Stimulated activated effector memory CD8-positive, alpha-beta T cell treated with anti-CD3 and anti-CD28 coated beads, Interleukin-12 subunit alpha, Interleukin-12 subunit beta, amount 100 ng/mL, for 72 hours (primary cell): ENCODE measurements at regions not wholly inside any gene's neighbourhood (a gene's known extent, or its start where the extent isn't known, plus 50 kb on each side); places are given as distances from the start of the nearest gene placed in this dataset.

Experiments used
- ATAC-seq: fragments of 150-1000 bp; cut with Tn5 transposase; 2 replicates; pipeline ENCODE4 v1.10.0; 2021
- DNase-seq, 2 donors: peaks; one replicate each; pipeline ENCODE4 v3.0.0; 2021 to 2022; ENCODE audit warnings: low spot score in 2 of 2
- H3K27ac Mint-ChIP-seq: one replicate; pipeline ENCODE4 v1.8.0; 2022; ENCODE audit warnings: mild to moderate bottlenecking, mixed read lengths
- H3K36me3 Mint-ChIP-seq: one replicate; pipeline ENCODE4 v1.8.0; 2022; ENCODE audit warnings: mild to moderate bottlenecking, mixed read lengths
- H3K4me1 Mint-ChIP-seq: one replicate; pipeline ENCODE4 v1.8.0; 2022; ENCODE audit warnings: mixed read lengths
- H3K4me3 Mint-ChIP-seq: one replicate; pipeline ENCODE4 v1.8.0; 2022; ENCODE audit warnings: mild to moderate bottlenecking, mixed read lengths
- H3K9me3 Mint-ChIP-seq: one replicate; pipeline ENCODE4 v1.8.0; 2022; ENCODE audit warnings: mixed read lengths

- H3K4me1 Mint-ChIP-seq = no peaks in the 10 kb centered on the region
- DNase-seq (no peak), ATAC-seq (no peak)
- H3K4me3 Mint-ChIP-seq = no peak overlapping the region
- no peaks in the 10 kb centered on the region for H3K36me3 Mint-ChIP-seq
- no peak overlapping the region for H3K27ac Mint-ChIP-seq
- H3K9me3 Mint-ChIP-seq = peaks cover 19% of the 10 kb centered on the region
These were observed 928.5 kb upstream of the ROBO1 start for GRCh38 chr3:80696280-80696679.

GRCh38 chr3:80688814-80689213, 921.0 kb upstream of the ROBO1 start:
- Mint-ChIP-seq H3K4me1 (no peaks in the 10 kb centered on the region), H3K4me3 (no peak overlapping the region), H3K9me3 (peaks cover 15% of the 10 kb centered on the region), H3K27ac (no peak overlapping the region), H3K36me3 (no peaks in the 10 kb centered on the region)
- ATAC-seq (no peak), DNase-seq (no peak)

DNA sequence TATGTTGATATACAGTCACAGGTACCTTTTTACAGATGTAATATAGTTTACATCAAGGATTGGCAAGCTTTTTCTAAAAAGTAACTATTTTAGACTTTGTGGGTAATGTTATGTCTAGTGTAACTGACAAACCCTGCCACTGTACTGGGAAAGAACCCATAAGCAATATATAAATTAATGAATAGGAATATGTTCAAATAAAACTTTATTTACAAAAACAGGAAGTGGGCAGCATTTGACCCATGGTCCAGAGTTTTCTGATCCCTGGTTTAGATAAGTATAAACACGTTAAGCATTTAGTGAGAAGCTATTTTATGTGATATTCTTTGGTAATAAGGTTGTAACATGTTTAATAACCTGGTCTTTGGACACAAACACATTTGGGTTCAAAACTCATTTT, 915.2 kb upstream of the ROBO1 start:
- no peak for DNase-seq
- no peaks in the 10 kb centered on the region for H3K36me3 Mint-ChIP-seq
- no peak for ATAC-seq
- no peak overlapping the region for H3K27ac Mint-ChIP-seq
- H3K4me1 Mint-ChIP-seq = no peaks in the 10 kb centered on the region
- H3K4me3 Mint-ChIP-seq = no peak overlapping the region
- peaks cover 17% of the 10 kb centered on the region for H3K9me3 Mint-ChIP-seq

DNA sequence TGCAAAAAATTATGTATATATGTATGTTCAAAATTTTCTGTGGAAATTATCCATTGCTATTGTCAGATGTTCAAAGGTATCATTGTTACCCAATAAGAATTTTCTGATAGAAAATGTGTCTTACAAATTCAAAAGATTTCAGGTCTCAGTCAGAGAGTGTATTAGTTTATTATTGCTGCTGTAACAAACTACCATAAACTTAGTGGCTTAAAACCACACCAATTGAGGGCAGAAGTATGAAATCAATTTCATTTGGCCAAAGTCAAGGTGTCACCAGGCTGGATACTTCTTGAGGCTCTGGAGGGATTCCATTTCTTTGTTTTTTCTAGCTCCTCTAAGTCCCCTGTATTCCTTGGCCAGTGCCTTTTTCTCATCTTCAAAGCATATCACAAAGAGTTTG, 914.4 kb upstream of the ROBO1 start:
- ATAC-seq (no peak), DNase-seq (no peak)
- H3K4me1 Mint-ChIP-seq = no peaks in the 10 kb centered on the region
- no peak overlapping the region for H3K4me3 Mint-ChIP-seq
- H3K9me3 Mint-ChIP-seq = peaks cover 17% of the 10 kb centered on the region
- no peaks in the 10 kb centered on the region for H3K36me3 Mint-ChIP-seq
- no peak overlapping the region for H3K27ac Mint-ChIP-seq

GRCh38 chr3:80677796-80678195, 910.0 kb upstream of the ROBO1 start:
- no peak overlapping the region for H3K27ac Mint-ChIP-seq
- no peak for ATAC-seq
- H3K36me3 Mint-ChIP-seq = no peaks in the 10 kb centered on the region
- peaks cover 11% of the 10 kb centered on the region for H3K9me3 Mint-ChIP-seq
- H3K4me1 Mint-ChIP-seq = no peaks in the 10 kb centered on the region
- no peak overlapping the region for H3K4me3 Mint-ChIP-seq
- no peak for DNase-seq

DNA sequence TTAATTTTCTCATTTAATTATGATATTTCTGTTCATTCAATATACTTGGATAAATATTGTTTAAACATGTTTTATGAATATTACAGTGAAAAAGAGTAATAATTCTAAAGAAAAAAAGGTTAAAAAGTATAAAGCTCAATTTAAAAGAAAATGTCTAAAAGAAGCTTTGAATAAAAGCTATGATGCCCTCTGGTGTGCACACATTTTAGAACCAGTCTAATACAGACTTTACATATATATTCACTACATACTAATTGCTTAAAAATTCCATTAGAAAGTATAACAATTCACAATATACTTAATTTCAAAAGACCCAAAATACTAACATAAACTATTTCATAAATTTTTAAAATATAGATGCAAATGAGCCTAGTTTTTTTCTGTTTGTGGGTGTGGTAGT, 909.1 kb upstream of the ROBO1 start:
- DNase-seq = no peak
- ATAC-seq = no peak
- Mint-ChIP-seq H3K4me1 (no peaks in the 10 kb centered on the region), H3K9me3 (peaks cover 11% of the 10 kb centered on the region), H3K4me3 (no peak overlapping the region), H3K27ac (no peak overlapping the region), H3K36me3 (no peaks in the 10 kb centered on the region)

DNA sequence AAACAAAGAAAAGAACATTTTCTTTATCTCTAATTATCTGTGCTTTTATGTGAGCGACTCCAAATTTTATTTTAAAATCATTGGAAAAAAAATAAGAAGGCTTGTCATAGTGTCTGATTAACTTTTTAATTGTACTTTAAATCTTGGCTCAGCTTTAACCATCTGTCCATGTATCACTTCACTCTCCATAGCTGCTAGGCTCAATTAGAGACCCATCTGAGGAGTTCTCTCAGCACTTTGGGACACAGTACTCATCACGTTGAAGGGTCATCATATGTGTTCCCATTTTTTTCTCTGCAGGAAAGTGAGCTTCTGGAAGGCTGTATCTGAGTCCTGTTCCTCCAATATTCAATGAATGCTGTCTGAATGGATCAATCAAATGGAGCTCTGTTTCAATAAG, 908.5 kb upstream of the ROBO1 start:
- H3K4me3 Mint-ChIP-seq = no peak overlapping the region
- H3K36me3 Mint-ChIP-seq = no peaks in the 10 kb centered on the region
- no peak overlapping the region for H3K27ac Mint-ChIP-seq
- H3K4me1 Mint-ChIP-seq = no peaks in the 10 kb centered on the region
- no peak for DNase-seq
- ATAC-seq = no peak
- H3K9me3 Mint-ChIP-seq = peaks cover 8% of the 10 kb centered on the region

DNA sequence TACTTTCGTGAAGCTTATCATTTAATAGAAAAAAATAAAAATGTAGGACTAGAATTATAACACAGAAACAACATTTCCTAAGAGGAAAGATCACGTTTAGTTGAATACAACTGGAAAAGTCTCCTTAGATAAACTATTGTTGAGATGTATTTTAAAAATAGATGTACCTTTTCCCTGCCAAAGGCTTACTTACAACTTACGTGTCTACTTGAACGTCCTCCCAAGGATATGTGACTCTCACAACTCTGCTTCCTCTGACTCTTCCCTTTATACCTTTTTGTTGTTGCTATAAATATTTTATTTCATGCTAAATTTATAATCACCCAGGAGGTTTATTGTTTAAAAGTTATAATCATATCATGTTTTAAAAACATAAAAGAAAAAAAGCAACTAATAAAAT, 908.0 kb upstream of the ROBO1 start:
- Mint-ChIP-seq H3K36me3 (no peaks in the 10 kb centered on the region), H3K4me1 (no peaks in the 10 kb centered on the region), H3K4me3 (no peak overlapping the region), H3K27ac (no peak overlapping the region), H3K9me3 (peaks cover 8% of the 10 kb centered on the region)
- ATAC-seq (no peak), DNase-seq (no peak)

GRCh38 chr3:80668600-80669294, 900.9 kb upstream of the ROBO1 start:
- H3K9me3 Mint-ChIP-seq = peaks cover 15% of the 10 kb centered on the region

DNA sequence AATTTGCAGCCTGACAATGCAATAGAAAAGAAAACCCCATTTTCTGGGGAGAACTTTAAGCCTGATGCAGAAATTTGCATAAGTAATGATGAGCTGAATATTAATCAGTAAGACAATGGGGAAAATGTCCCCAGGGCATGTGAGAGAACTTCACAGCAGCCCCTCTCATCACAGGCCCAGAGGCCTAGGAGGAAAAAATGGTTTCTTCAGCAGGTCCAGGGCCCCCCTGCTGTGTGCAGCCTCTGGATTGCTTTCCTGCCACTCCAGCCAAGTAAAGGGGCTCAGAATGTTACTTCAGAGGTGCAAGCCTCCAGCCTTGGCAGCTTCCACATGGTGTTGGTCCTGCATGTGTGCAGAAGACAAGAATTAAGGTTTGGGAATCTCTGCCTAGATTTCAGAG, 900.3 kb upstream of the ROBO1 start:
- H3K36me3 Mint-ChIP-seq = no peaks in the 10 kb centered on the region
- no peak overlapping the region for H3K4me3 Mint-ChIP-seq
- H3K4me1 Mint-ChIP-seq = no peaks in the 10 kb centered on the region

More at GRCh38 chr3:80668600-80669294, 900.9 kb upstream of the ROBO1 start:
- H3K36me3 Mint-ChIP-seq = no peaks in the 10 kb centered on the region
- H3K4me1 Mint-ChIP-seq = no peaks in the 10 kb centered on the region
- H3K27ac Mint-ChIP-seq = no peak overlapping the region
- H3K4me3 Mint-ChIP-seq = no peak overlapping the region
- ATAC-seq = no peak
- DNase-seq = no peak

GRCh38 chr3:80663426-80663825, 895.6 kb upstream of the ROBO1 start:
- Mint-ChIP-seq H3K4me3 (no peak overlapping the region), H3K4me1 (no peaks in the 10 kb centered on the region), H3K36me3 (no peaks in the 10 kb centered on the region), H3K27ac (no peak overlapping the region), H3K9me3 (peaks cover 19% of the 10 kb centered on the region)
- ATAC-seq = no peak
- no peak for DNase-seq

More for the DNA sequence above, 900.3 kb upstream of the ROBO1 start:
- Mint-ChIP-seq H3K27ac (no peak overlapping the region), H3K9me3 (peaks cover 15% of the 10 kb centered on the region)
- DNase-seq = no peak
- ATAC-seq = no peak

DNA sequence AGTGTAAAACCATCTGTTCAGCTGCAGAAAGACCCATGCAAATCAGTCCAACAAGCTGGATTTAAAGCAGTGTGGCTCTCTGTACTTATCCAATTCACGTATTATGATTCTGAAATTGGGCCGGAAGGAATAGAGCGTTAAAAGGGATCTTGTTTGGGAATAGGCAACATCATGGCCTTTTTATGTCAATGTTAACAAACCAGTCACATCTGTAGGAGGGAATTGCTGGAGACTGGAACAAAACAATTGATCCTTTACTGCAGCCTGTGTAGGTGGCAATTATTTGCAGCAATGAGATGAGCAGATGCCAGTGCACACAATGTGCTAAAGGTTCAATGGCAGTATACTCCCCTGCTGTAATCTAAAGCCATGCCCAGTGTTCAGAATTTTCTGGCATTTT, 887.4 kb upstream of the ROBO1 start:
- DNase-seq = no peak
- no peak for ATAC-seq
- Mint-ChIP-seq H3K36me3 (no peaks in the 10 kb centered on the region), H3K9me3 (peaks cover 16% of the 10 kb centered on the region), H3K4me1 (no peaks in the 10 kb centered on the region), H3K4me3 (no peak overlapping the region), H3K27ac (no peak overlapping the region)

- no peaks in the 10 kb centered on the region for H3K4me1 Mint-ChIP-seq
- ATAC-seq (no peak), DNase-seq (no peak)
- no peaks in the 10 kb centered on the region for H3K36me3 Mint-ChIP-seq
- H3K27ac Mint-ChIP-seq = no peak overlapping the region
- H3K9me3 Mint-ChIP-seq = peaks cover 18% of the 10 kb centered on the region
- no peak overlapping the region for H3K4me3 Mint-ChIP-seq
These were observed 881.4 kb upstream of the ROBO1 start for GRCh38 chr3:80649170-80649569.

DNA sequence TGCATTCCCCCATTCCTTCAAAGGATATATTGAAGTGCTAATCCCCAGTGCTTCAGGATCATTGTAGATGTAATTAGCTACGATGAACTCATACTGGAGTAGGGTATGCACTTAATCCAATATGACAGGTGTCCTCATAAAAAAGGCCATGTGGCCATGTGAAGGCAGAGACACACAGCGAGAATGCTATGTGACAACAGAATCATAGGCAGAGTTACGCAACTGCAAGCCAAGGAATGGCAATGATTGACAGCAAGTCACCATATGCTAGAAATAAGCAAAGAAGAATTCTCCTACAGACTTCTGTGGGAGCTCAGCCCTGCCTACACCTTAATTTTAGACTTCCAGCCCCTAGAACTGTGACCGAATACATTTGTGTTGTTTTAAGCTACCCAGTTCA, 875.6 kb upstream of the ROBO1 start:
- ATAC-seq = no peak
- Mint-ChIP-seq H3K4me3 (no peak overlapping the region), H3K4me1 (no peaks in the 10 kb centered on the region), H3K9me3 (peaks cover 23% of the 10 kb centered on the region), H3K27ac (no peak overlapping the region), H3K36me3 (no peaks in the 10 kb centered on the region)
- DNase-seq = no peak

- Mint-ChIP-seq H3K4me1 (no peaks in the 10 kb centered on the region), H3K36me3 (no peaks in the 10 kb centered on the region), H3K27ac (no peak overlapping the region), H3K4me3 (no peak overlapping the region), H3K9me3 (peaks cover 15% of the 10 kb centered on the region)
- ATAC-seq = no peak
- no peak for DNase-seq
These were observed 850.8 kb upstream of the ROBO1 start for GRCh38 chr3:80618295-80619256.

GRCh38 chr3:80612366-80612765, 844.6 kb upstream of the ROBO1 start:
- H3K4me3 Mint-ChIP-seq = no peak overlapping the region
- DNase-seq (no peak), ATAC-seq (no peak)
- no peaks in the 10 kb centered on the region for H3K4me1 Mint-ChIP-seq
- H3K36me3 Mint-ChIP-seq = no peaks in the 10 kb centered on the region
- H3K9me3 Mint-ChIP-seq = peaks cover 18% of the 10 kb centered on the region
- no peak overlapping the region for H3K27ac Mint-ChIP-seq
